Right lobe of liver (tissue), 4 donors: ENCODE measurements at regions not wholly inside any gene's neighbourhood (a gene's known extent, or its start where the extent isn't known, plus 50 kb on each side); places are given as distances from the start of the nearest gene placed in this dataset.

Experiments used
- CTCF ChIP-seq, 4 donors: fragments of 200-600 bp in 3 of 4; fragments of 450-650 bp in 1 of 4; IDR thresholded peaks; one replicate each; pipeline versions ENCODE4 v1.5.1 to v1.8.0; 2016 to 2022; ENCODE audit warnings: antibody characterized with exemption in 4 of 4, mild to moderate bottlenecking in 2 of 4
- POLR2A ChIP-seq: fragments of 450-650 bp; IDR thresholded peaks from one replicate; pipeline ENCODE4 v1.6.1; 2017; ENCODE audit warnings: antibody characterized with exemption, mild to moderate bottlenecking
- donor health status: DM: no; HTN: no; CAD: no.
- donor health status: DM: no; HTN: no; CAD: no.
- donor health status: DM: no; HTN: yes; CAD: no.

GRCh38 chr19:31567776-31568175, 218.5 kb upstream of the TSHZ3 start:
- TF ChIP-seq CTCF (IDR thresholded peaks at IDR 0.05) (no peak), POLR2A (no peak)
